CD4-positive, alpha-beta memory T cell (primary cell): ENCODE measurements at regions not wholly inside any gene's neighbourhood (a gene's known extent, or its start where the extent isn't known, plus 50 kb on each side); places are given as distances from the start of the nearest gene placed in this dataset.

Source experiments
- CTCF ChIA-PET: fragments of 350-600 bp; sonication (Branson Sonifier 250); formaldehyde crosslinking; loops from one replicate; lab custom pipeline; 2021; ENCODE audit warnings: inconsistent platforms; ENCODE audit not compliant: partially characterized antibody; lab: Charles Lee
- POLR2A ChIA-PET: fragments of 350-600 bp; sonication (Branson Sonifier 250); formaldehyde crosslinking; loops from one replicate; lab custom pipeline; 2021; ENCODE audit not compliant: partially characterized antibody; lab: Charles Lee
- DNase-seq, 5 donors: peaks; one replicate each; pipeline versions ENCODE4 v3.0.0 to v3.0.0-alpha.2; 2020 to 2022; ENCODE audit warnings: mixed read lengths in 1 of 5
- H3K27ac ChIP-seq: one replicate; pipeline ENCODE4 v1.7.0; 2013; ENCODE audit warnings: low read depth, low read length
- H3K27me3 ChIP-seq: 2 replicates; pipeline ENCODE4 v1.7.0; 2013; ENCODE audit warnings: mild to moderate bottlenecking, low read length, moderate library complexity; ENCODE audit not compliant: insufficient read depth
- H3K36me3 ChIP-seq: 2 replicates; pipeline ENCODE4 v1.7.0; 2013; ENCODE audit warnings: mild to moderate bottlenecking, low read length, moderate library complexity; ENCODE audit not compliant: insufficient read depth
- H3K4me1 ChIP-seq: 2 replicates; pipeline ENCODE4 v1.7.0; 2013; ENCODE audit warnings: mild to moderate bottlenecking, low read length, moderate library complexity; ENCODE audit not compliant: insufficient read depth
- H3K4me3 ChIP-seq, 2 donors: one replicate each; pipeline ENCODE4 v1.7.0; 2013; ENCODE audit warnings: low read length in 2 of 2, mild to moderate bottlenecking in 1 of 2
- H3K9me3 ChIP-seq, 2 donors: one replicate each; pipeline ENCODE4 v1.7.0; 2013; ENCODE audit warnings: low read length in 2 of 2, control low read depth in 1 of 2; ENCODE audit not compliant: control insufficient read depth in 1 of 2
- H3K27ac Mint-ChIP-seq, 7 donors: one replicate each; pipeline ENCODE4 v1.8.0; 2020 to 2021; ENCODE audit warnings: mixed read lengths in 7 of 7, mild to moderate bottlenecking in 6 of 7, inconsistent platforms in 3 of 7, moderate library complexity in 3 of 7
- H3K27me3 Mint-ChIP-seq, 2 donors: one replicate each; pipeline ENCODE4 v1.8.0; 2020 to 2021; ENCODE audit warnings: mixed read lengths in 2 of 2
- H3K36me3 Mint-ChIP-seq, 2 donors: one replicate each; pipeline ENCODE4 v1.8.0; 2020 to 2021; ENCODE audit warnings: mixed read lengths in 2 of 2, inconsistent platforms in 1 of 2, mild to moderate bottlenecking in 1 of 2
- H3K4me1 Mint-ChIP-seq, 4 donors: one replicate each; pipeline ENCODE4 v1.8.0; 2020 to 2021; ENCODE audit warnings: mixed read lengths in 4 of 4, mild to moderate bottlenecking in 1 of 4
- H3K4me3 Mint-ChIP-seq, 8 donors: one replicate each; pipeline ENCODE4 v1.8.0; 2020 to 2021; ENCODE audit warnings: mixed read lengths in 8 of 8, mild to moderate bottlenecking in 7 of 8, moderate library complexity in 6 of 8, inconsistent platforms in 3 of 8
- H3K9me3 Mint-ChIP-seq, 8 donors: one replicate each; pipeline ENCODE4 v1.8.0; 2020 to 2021; ENCODE audit warnings: mixed read lengths in 8 of 8, mild to moderate bottlenecking in 5 of 8, inconsistent platforms in 3 of 8, moderate library complexity in 1 of 8
- intact Hi-C: fragments of 100-400 bp; cut with micrococcal nuclease; formaldehyde crosslinking; loops from one replicate; pipeline ENCODE4 v1.15.1; 2023

- DNase-seq: no peak
- H3K9me3 Mint-ChIP-seq: peaks cover 0 to 3% (median 0%) of the 10 kb centered on the region in 8 donors
- peaks cover 47 to 68% (median 57%) of the 10 kb centered on the region in 4 donors for H3K4me1 Mint-ChIP-seq
- Histone ChIP-seq H3K4me3 (peak overlapping the region in 1 of 2 donors; percentile 22), H3K9me3 (no peaks in the 10 kb centered on the region), H3K27ac (peak overlapping the region; percentile 45), H3K36me3 (no peaks in the 10 kb centered on the region), H3K4me1 (peaks cover 63% of the 10 kb centered on the region), H3K27me3 (no peaks in the 10 kb centered on the region)
- POLR2A ChIA-PET: interaction anchor here (0.8 to 8.3 kb wide), 20 partner anchors 11 to 248 kb away, joined by 3 to 187 read pairs (median 4); partner anchors contain the start of gene STT3B
- CTCF ChIA-PET: interaction anchor here (1.0 to 3.9 kb wide), 8 partner anchors 25 to 229 kb away, joined by 3 to 48 read pairs (median 5); partner anchors contain the start of gene STT3B
- peak overlapping the region in 7 of 8 donors; percentile 68 to 92 (median 79) for H3K4me3 Mint-ChIP-seq
- peak overlapping the region; percentile 88 to 98 (median 94) for H3K27ac Mint-ChIP-seq
- H3K27me3 Mint-ChIP-seq: no peaks in the 10 kb centered on the region
- intact Hi-C loops: loop anchor here (5.0 kb wide), 1 partner anchor 84 kb away; no protein-coding TSS in a partner anchor
- H3K36me3 Mint-ChIP-seq: no peaks in the 10 kb centered on the region
These were observed 71.3 kb upstream of the STT3B start for GRCh38 chr3:31461426-31461825.

- Histone ChIP-seq H3K9me3 (no peaks in the 10 kb centered on the region), H3K27ac (peak overlapping the region; percentile 45), H3K27me3 (no peaks in the 10 kb centered on the region), H3K4me1 (peaks cover 68% of the 10 kb centered on the region), H3K4me3 (peak overlapping the region; percentile 42 to 51), H3K36me3 (no peaks in the 10 kb centered on the region)
- intact Hi-C loops: loop anchor here (1.0 to 5.0 kb wide), 5 partner anchors 21 to 248 kb away; partner anchors contain the start of gene STT3B
- Mint-ChIP-seq H3K4me1 (peaks cover 48 to 74% (median 61%) of the 10 kb centered on the region in 4 donors), H3K27me3 (no peaks in the 10 kb centered on the region), H3K36me3 (no peaks in the 10 kb centered on the region), H3K9me3 (peaks cover 0 to 3% (median 0%) of the 10 kb centered on the region in 8 donors), H3K4me3 (peak overlapping the region; percentile 68 to 92 (median 81)), H3K27ac (peak overlapping the region; percentile 88 to 98 (median 94))
- DNase-seq: peak; percentile 81 to 88 (median 88)
- POLR2A ChIA-PET: interaction anchor here (0.8 to 8.3 kb wide), 26 partner anchors 8 to 807 kb away, joined by 3 to 187 read pairs (median 4); partner anchors contain the start of gene STT3B
- CTCF ChIA-PET: interaction anchor here (0.9 to 3.9 kb wide), 12 partner anchors 25 to 235 kb away, joined by 3 to 48 read pairs (median 5); partner anchors contain the start of gene STT3B
These were observed 70.6 kb upstream of the STT3B start for GRCh38 chr3:31462050-31462569.

- no peaks in the 10 kb centered on the region for H3K9me3 ChIP-seq
- intact Hi-C loops: no loop called here
- POLR2A ChIA-PET: interaction anchor here (1.0 to 8.3 kb wide), 3 partner anchors 57 to 240 kb away, joined by 3 to 187 read pairs (median 41); partner anchors contain the start of gene STT3B
- H3K27me3 ChIP-seq: no peaks in the 10 kb centered on the region
- H3K36me3 Mint-ChIP-seq: no peaks in the 10 kb centered on the region
- no peak overlapping the region for H3K27ac ChIP-seq
- no peaks in the 10 kb centered on the region for H3K9me3 Mint-ChIP-seq
- peak overlapping the region in 3 of 8 donors; percentile 1 to 55 (median 10) for H3K4me3 Mint-ChIP-seq
- H3K4me1 ChIP-seq: peaks cover 64% of the 10 kb centered on the region
- H3K36me3 ChIP-seq: no peaks in the 10 kb centered on the region
- no peak for DNase-seq
- peaks cover 48 to 74% (median 66%) of the 10 kb centered on the region in 4 donors for H3K4me1 Mint-ChIP-seq
- H3K4me3 ChIP-seq: no peak overlapping the region
- CTCF ChIA-PET: interaction anchor here (3.8 kb wide), 1 partner anchor 66 kb away, joined by 15 read pairs; the partner anchor contains the start of gene STT3B
- peak overlapping the region in 6 of 7 donors; percentile 4 to 75 (median 12) for H3K27ac Mint-ChIP-seq
- no peaks in the 10 kb centered on the region for H3K27me3 Mint-ChIP-seq
These were observed 66.7 kb upstream of the STT3B start for GRCh38 chr3:31465999-31466398.

GRCh38 chr3:31466866-31467265 lies 65.9 kb upstream of the STT3B start:
- Histone ChIP-seq H3K9me3 (no peaks in the 10 kb centered on the region), H3K27ac (no peak overlapping the region), H3K36me3 (no peaks in the 10 kb centered on the region), H3K4me1 (peaks cover 56% of the 10 kb centered on the region), H3K27me3 (no peaks in the 10 kb centered on the region), H3K4me3 (no peak overlapping the region)
- Mint-ChIP-seq H3K27me3 (no peaks in the 10 kb centered on the region), H3K4me3 (no peak overlapping the region), H3K4me1 (peaks cover 42 to 66% (median 58%) of the 10 kb centered on the region in 4 donors), H3K9me3 (no peaks in the 10 kb centered on the region), H3K27ac (peak overlapping the region in 4 of 7 donors; percentile 10 to 72 (median 12)), H3K36me3 (no peaks in the 10 kb centered on the region)
- CTCF ChIA-PET: interaction anchor here (1.2 to 3.8 kb wide), 2 partner anchors 65 to 85 kb away, joined by 3 to 15 read pairs; partner anchors contain the start of gene STT3B
- intact Hi-C loops: no loop called here
- DNase-seq: no peak
- POLR2A ChIA-PET: interaction anchor here (6.5 to 8.3 kb wide), 2 partner anchors 66 to 240 kb away, joined by 41 to 187 read pairs; partner anchors contain the start of gene STT3B

GRCh38 chr3:31468433-31468832 lies 64.3 kb upstream of the STT3B start:
- H3K4me1 Mint-ChIP-seq: peaks cover 37 to 65% (median 51%) of the 10 kb centered on the region in 4 donors

GRCh38 chr3:31469385-31469784 lies 63.3 kb upstream of the STT3B start:
- H3K4me3 ChIP-seq: no peak overlapping the region
- no peak overlapping the region for H3K27ac ChIP-seq
- DNase-seq: no peak
- no peaks in the 10 kb centered on the region for H3K27me3 Mint-ChIP-seq
- no peak overlapping the region for H3K27ac Mint-ChIP-seq
- H3K4me1 ChIP-seq: peaks cover 32% of the 10 kb centered on the region
- peaks cover 0 to 14% of the 10 kb centered on the region in 2 donors for H3K36me3 Mint-ChIP-seq
- ChIA-PET CTCF (no interaction called here), POLR2A (interaction anchor here (3.2 kb wide), 1 partner anchor 63 kb away, joined by 20 read pairs; the partner anchor contains the start of gene STT3B)
- H3K9me3 Mint-ChIP-seq: peaks cover 0 to 7% (median 0%) of the 10 kb centered on the region in 8 donors
- intact Hi-C loops: no loop called here
- H3K4me1 Mint-ChIP-seq: peaks cover 29 to 56% (median 42%) of the 10 kb centered on the region in 4 donors
- H3K27me3 ChIP-seq: no peaks in the 10 kb centered on the region
- no peak overlapping the region for H3K4me3 Mint-ChIP-seq
- H3K36me3 ChIP-seq: no peaks in the 10 kb centered on the region
- H3K9me3 ChIP-seq: no peaks in the 10 kb centered on the region

More at GRCh38 chr3:31468433-31468832, 64.3 kb upstream of the STT3B start:
- CTCF ChIA-PET: interaction anchor here (0.6 to 3.8 kb wide), 3 partner anchors 9 to 64 kb away, joined by 3 to 15 read pairs (median 4); partner anchors contain the start of gene STT3B
- no peak overlapping the region for H3K4me3 Mint-ChIP-seq
- Histone ChIP-seq H3K27me3 (no peaks in the 10 kb centered on the region), H3K36me3 (no peaks in the 10 kb centered on the region), H3K4me3 (no peak overlapping the region), H3K27ac (no peak overlapping the region), H3K4me1 (peaks cover 42% of the 10 kb centered on the region), H3K9me3 (no peaks in the 10 kb centered on the region)
- DNase-seq: no peak
- H3K36me3 Mint-ChIP-seq: peaks cover 0 to 11% of the 10 kb centered on the region in 2 donors
- intact Hi-C loops: no loop called here
- H3K27ac Mint-ChIP-seq: peak overlapping the region in 1 of 7 donors; percentile 46
- H3K9me3 Mint-ChIP-seq: peaks cover 0 to 7% (median 0%) of the 10 kb centered on the region in 8 donors
- no peaks in the 10 kb centered on the region for H3K27me3 Mint-ChIP-seq
- POLR2A ChIA-PET: interaction anchor here (3.2 kb wide), 1 partner anchor 64 kb away, joined by 20 read pairs; the partner anchor contains the start of gene STT3B
